GM18508 (cell line): ENCODE measurements at regions not wholly inside any gene's neighbourhood (a gene's known extent, or its start where the extent isn't known, plus 50 kb on each side); places are given as distances from the start of the nearest gene placed in this dataset.

Experiments
- ATAC-seq: cut with Tn5 transposase; IDR thresholded peaks from one replicate; pipeline ENCODE4 v1.9.1; 2021; ENCODE audit warnings: moderate number of reproducible peaks; ENCODE audit not compliant: insufficient read depth, unreplicated experiment

GRCh38 chr11:131284041-131284440, 86.4 kb upstream of the NTM start:
- ATAC-seq = no peak

GRCh38 chr11:131288521-131289091, 81.8 kb upstream of the NTM start:
- no peak for ATAC-seq

- ATAC-seq = no peak
Measured at GRCh38 chr11:131290185-131290584, 80.2 kb upstream of the NTM start.

DNA sequence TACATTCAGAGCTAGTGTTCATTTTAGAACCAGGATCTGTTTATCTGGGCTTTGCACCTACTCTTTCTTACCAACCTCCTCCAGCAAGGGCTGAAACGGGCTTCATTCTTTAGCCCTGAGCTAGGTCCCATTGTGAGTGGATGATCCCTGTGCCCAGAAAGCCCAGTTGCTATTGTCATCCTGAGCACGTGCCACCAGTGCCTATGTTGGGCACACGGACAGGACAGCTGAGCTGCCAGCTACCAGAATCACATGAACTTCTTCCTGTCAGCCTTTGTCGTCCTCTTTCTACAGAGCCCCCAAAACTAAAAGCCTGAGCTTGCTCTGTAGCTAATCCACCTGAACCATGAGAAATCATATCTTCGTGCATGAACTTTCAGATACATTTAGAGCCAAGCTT, 74.4 kb upstream of the NTM start:
- no peak for ATAC-seq

DNA sequence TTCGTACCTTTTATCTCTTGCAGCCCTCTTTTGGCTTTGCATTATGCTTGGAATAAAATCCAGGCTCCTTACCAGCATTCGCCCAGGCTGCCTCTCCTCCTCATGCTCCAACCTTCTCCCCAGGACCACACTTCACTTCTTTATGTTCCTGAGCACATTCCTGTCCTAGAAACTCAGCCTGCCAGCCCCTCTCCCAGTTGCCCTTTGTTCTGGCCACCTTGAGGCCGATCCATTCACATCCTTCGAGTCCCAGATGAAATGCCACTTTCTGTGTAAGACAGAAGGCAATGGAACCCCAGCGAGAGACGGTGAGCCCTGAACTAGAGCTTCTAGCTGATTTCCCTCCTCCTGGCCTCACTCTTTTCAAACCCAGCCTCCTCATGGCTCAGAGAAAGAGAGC, 73.0 kb upstream of the NTM start:
- no peak for ATAC-seq

DNA sequence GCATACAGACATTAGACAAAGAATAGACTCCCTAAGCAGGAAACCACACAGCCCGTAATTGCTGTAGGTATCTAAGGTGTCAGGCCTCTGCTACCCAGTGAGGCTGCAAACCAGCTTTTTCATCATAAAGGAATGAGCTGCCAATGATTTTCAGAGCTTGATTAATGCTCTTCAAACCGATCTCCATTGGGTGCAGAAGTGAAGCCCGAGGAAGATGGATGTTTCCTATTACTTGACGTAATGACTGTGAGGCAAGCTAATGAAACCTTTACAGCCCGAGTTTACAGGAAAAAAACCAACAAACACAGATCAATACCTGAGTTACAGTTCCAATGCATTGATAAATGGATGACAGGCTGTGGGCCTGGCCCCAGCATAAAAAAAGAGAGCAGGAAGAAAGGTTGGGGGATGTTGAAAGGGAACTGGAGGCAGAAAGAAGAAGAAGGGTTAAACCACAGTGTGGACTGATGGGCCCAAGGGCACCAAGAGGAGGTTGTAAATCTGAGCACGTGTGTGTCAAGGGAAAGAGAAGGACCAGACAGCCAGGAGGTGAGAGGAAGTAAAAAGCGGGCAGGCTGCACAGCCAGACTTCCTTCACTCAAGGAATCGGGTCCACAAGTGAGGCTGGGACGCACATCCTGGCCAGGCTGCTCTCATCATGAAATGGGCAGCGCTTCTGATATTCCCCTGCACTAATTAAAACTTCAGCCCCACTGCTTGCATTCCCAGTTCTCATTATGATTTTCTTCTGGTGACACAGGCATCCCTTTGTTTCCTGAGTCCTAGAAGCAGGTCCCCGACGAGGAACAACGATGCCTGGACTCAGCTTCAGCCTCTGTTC, 70.6 kb upstream of the NTM start:
- ATAC-seq = no peak

GRCh38 chr11:131300439-131300717, 70.0 kb upstream of the NTM start:
- no peak for ATAC-seq

DNA sequence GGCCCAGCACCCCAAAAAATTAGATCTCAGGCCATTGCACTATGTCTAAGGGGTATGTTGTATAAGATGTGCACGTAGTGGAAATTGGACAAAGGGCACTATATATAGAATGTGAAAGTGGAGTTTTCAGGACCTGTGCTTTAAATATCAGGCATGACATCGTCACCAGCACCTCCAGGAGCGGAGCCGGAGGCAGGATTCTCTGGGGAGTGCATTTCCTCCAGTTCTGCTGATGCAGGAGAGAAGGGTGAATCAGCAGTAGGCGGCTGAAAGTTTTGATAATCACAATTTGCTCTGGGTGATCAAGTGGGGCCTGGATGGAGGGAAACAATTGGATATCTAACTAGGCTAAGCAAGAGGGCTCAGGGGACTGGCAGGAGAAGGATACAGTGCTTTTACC, 69.1 kb upstream of the NTM start:
- ATAC-seq = no peak

GRCh38 chr11:131302836-131303235, 67.6 kb upstream of the NTM start:
- ATAC-seq = no peak

DNA sequence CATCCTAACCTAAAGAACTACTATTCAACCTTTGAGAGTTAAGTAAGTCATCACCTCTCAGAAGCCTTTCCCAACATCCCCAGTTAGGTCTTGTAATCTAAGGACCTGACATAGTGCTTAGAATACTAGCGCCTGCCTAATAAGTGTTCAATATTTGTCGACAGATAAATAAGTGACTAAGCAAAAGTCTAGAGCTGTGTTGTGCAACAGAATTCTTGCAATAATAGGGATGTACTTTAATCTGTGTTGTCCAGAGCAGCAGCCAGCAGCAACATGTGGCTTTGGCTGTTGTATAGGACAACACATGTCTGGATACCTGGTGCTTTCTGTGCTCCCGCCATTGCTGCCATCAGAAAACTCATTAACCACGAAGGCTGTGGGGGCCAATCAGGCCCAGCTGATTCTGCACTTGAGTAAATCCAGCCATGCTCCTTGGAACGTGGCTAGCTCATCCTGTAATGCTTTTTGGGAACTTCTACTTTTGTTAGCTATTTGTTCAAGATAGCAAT, 66.8 kb upstream of the NTM start:
- ATAC-seq = no peak

- ATAC-seq = no peak
Measured at GRCh38 chr11:131305005-131305404, 65.4 kb upstream of the NTM start.

DNA sequence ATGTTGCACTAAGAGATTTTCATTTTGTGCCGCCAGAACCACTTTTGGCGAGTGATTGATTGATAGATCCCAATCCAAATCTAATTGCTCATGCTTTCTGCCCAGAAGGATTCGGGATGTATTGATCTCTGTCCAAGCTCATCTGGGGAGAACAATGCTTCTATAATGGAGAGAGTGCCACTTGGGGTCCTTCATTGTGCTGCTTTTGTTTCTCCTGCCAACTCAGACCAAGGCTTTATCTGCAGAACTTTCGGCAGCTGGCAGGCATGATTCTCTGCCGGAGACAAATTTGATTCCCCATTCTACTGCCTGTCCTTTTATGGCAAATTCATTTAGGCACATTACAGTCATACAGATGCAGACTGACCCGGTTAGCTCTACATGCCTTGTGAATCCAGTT, 62.9 kb upstream of the NTM start:
- ATAC-seq = no peak

DNA sequence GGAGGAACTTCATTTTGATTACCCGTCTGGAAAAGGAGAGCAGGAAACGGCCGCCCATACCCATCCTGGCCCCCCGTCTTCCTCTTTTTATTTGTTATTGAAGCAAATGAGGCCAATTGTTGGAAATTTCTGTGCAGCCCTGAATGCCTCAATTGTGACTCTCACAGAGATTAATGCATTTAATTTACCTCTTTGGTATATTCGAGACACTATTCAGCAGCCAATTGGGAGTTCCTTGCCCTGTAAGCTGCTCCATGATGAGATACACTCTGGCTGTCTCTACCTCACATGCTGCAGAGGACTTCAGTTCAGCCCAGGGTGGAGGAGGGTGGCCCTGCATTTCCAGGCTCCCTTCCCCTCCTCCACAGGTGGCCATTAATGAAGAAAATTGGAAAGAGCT, 60.6 kb upstream of the NTM start:
- ATAC-seq = no peak

DNA sequence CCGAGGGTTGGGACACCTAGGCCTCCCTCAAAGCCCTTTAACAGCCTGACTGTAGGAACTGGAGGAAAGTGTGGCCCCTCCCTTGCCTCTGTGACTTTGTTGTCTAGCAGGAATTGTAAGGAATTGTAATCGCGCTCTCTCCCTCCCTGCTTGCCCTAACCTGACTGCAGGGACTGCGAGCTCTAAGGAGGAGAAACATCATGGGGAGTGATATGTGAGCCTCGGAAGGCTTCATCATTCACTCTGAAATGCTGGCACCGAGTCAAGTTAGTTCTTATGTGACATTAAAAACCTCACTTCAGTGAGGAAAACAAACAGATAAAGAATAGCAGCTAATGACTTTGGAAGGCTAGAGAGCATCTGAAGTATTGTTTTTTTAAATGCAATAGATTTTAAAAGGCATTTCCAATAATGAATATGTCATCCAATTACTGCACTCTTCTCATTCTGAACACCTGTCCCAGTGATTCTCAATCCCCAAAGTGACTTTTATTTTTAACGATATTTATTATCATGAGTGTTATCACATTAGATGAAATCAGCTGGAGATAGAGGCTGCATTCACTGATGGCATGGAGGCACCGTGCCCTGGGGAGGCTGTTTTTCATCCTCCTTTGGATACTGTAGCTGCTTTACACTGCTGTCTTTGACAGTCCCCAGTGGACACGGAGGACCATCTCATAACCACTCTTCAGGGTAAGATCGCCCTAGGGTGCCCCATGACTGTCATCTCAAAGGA, 58.5 kb upstream of the NTM start:
- no peak for ATAC-seq
